GM18519 (cell line): ENCODE measurements at regions not wholly inside any gene's neighbourhood (a gene's known extent, or its start where the extent isn't known, plus 50 kb on each side); places are given as distances from the start of the nearest gene placed in this dataset.

ENCODE experiments used
- ATAC-seq: cut with Tn5 transposase; IDR thresholded peaks from one replicate; pipeline ENCODE4 v1.9.1; 2021; ENCODE audit warnings: mild to moderate bottlenecking, moderate library complexity; ENCODE audit not compliant: unreplicated experiment, low FRiP score

GRCh38 chr17:77723909-77724875, 234.3 kb upstream of the TNRC6C start:
- no peak for ATAC-seq

- no peak for ATAC-seq
Measured at GRCh38 chr17:77724876-77725615, 233.5 kb upstream of the TNRC6C start.

DNA sequence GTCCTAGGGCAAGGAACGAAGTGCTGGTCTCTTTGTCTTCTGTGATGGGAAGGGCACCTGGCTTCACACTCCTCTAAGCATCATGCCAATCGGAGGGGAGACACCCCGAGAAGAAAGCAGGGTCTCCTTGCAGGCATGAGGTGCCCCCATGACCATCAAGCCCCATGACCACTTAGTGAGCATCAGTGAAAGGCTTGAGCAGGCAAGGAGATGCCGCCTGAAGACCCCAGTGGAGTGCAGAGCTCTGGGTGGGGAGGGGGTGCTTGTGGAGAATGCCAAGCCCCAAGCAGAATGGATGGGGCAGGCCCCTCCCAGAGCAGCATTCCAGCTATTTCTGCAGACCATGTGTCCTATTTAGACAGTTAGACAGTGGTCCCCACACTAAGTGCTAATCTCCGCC, 232.7 kb upstream of the TNRC6C start:
- ATAC-seq: no peak

GRCh38 chr17:77726549-77727006, 231.9 kb upstream of the TNRC6C start:
- ATAC-seq: no peak

DNA sequence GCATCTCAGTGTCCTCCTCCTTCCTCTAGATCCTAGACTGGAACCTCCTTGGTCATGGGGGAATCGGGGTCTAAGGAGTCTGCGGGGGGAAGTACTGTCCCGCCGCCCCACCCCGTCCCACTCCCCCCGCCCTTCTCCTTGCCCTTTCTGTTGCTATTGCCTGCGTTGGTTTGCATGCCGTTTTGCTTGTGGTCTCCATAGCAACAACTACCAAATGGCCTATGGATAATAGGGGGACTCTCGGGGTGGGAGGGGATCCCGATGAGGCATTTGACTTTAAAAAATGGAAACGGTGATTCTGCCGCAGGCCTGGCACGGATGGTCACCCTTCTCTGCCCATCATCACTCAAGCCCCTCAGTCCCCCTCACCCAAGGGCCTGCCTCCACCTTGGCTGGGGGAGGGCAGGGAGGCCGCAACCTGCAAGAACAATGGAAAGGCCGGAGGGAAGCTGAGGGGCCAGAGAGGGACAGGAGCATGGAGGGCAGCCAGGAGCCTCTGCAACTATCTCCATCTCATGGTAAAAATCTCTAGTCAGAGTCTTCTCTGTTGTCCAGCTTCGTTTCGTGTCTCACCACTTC, 231.4 kb upstream of the TNRC6C start:
- no peak for ATAC-seq

- ATAC-seq: no peak
Measured at GRCh38 chr17:77728474-77728795, 230.1 kb upstream of the TNRC6C start.

DNA sequence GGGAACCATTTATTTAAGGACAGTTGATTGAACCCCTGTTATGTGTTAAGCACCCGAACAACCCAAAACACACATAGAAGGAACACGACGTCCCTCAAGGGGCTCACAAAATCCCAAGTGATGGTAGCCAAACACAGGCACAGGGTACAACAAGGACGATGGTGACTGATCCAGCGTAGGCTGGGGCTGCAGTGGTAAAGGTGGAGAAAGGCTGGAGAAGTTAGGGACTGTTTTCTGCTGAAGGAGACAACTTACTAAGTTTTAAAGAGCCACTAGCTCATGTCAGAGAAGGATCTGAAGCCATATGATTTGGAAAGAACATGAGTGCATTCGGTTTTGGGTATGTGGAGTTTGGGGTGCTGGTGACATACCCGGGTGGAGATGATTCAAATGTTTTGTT, 229.6 kb upstream of the TNRC6C start:
- no peak for ATAC-seq

DNA sequence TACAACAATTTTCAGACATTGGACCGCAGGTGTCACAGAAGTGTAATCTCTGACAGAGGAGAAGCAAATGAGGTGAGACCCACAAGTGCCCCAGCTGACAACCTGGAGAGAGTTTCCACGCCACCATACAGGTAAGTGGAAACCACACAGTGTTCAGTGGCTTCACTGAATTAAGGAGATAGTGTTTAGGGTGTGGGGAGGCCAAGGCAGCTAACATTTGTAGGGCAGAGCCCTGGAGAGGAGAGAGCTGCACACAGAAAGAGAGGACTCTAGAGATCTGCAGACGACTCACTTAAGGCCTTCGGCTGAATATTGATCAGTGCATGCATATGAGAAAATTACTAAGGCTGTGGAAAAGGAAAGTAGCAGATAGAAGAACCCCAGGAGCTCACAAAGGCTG, 228.9 kb upstream of the TNRC6C start:
- ATAC-seq: no peak

DNA sequence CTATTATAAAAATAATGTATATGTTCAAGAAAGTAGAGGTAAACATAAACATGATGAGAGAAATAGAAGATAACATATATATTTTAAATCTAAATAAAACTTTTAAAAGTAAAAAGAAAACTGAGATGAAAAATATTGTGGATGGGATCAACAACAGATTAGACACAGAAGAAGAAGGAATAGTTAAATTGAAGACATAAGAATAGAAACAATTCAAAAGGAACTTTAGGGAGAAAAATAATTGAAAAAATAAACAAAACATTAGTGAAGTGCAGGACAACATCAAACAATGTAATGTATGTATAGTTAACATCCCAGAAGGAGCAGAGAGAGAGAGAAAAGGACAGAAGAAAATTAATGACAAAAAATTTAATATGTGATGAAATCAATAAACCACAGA, 228.1 kb upstream of the TNRC6C start:
- ATAC-seq: no peak

GRCh38 chr17:77733576-77734296, 224.8 kb upstream of the TNRC6C start:
- ATAC-seq: no peak

DNA sequence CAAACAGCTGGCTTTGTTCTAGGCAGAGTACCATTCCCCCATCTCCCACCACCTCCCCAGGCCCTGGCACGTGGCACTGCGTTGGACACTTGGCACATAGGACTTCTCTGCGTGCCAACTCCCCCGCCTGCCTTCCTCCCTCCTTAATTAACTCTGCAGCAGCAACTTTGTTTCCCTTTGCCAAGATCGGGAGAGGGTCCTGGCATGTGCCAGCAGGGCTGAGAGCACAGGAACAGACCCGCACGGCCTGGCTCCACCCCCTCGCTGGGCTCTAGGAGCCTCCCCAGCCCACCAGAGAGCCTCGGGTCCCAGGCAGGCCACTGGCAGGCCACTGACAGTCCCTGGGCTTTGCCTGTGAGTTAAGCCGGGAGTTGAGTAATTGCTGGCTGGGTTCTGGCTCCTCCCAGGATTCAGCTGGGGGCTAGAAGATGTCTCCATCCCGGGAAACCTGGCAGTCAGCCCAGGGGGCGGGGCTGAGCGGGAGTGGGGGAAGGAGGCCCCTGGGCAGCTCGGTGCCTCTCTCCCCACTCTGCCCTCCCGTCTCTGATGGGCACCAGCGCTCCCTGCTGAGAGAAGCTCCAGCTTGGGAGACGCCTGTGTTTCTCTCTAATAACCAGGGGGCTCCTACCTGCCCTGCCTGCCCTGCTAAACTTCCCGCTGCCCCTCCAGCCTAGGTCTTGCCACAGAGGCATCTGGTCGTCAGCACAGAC, 224.0 kb upstream of the TNRC6C start:
- no peak for ATAC-seq

GRCh38 chr17:77735081-77735565, 223.4 kb upstream of the TNRC6C start:
- ATAC-seq: no peak

GRCh38 chr17:77735566-77736198, 222.8 kb upstream of the TNRC6C start:
- no peak for ATAC-seq

DNA sequence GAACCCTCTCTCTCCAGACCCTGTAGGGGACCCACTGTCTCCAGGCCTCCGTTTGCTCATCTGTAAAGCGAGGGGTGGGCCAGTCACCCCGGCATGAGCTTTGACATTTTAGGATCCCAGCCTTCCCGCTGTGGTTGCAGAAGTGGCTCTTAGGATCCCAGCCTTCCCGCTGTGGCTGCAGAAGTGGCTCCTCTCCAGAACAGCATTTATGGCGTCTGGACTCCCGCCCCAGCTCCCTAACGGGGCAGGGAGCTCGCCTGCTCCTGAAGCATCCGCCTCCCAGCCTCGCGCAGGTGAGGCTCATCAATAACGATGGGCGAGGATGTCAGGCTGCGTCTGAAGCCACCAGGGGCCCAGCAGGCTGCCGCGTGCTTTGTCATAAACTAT, 222.3 kb upstream of the TNRC6C start:
- ATAC-seq: no peak

DNA sequence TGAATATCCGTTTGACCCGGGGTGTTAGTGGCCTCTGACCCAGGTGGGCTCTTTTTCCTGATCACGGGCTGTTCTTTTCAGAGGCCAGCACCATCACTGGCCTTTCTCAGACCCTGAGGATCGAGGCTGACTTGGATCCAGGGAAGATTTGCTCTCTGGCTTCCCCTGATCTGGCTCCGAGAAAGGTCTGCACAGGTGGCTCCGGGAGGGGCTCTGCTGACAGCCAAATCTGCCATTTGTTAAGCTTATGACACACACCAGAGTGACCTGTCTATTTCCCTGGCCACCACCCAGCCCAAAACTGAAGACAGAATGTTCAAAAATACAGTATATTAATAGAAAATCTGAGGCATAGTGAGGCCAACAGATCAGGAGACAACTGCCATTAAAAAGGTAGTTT, 221.8 kb upstream of the TNRC6C start:
- ATAC-seq: no peak

GRCh38 chr17:77737442-77738265, 220.8 kb upstream of the TNRC6C start:
- no peak for ATAC-seq

DNA sequence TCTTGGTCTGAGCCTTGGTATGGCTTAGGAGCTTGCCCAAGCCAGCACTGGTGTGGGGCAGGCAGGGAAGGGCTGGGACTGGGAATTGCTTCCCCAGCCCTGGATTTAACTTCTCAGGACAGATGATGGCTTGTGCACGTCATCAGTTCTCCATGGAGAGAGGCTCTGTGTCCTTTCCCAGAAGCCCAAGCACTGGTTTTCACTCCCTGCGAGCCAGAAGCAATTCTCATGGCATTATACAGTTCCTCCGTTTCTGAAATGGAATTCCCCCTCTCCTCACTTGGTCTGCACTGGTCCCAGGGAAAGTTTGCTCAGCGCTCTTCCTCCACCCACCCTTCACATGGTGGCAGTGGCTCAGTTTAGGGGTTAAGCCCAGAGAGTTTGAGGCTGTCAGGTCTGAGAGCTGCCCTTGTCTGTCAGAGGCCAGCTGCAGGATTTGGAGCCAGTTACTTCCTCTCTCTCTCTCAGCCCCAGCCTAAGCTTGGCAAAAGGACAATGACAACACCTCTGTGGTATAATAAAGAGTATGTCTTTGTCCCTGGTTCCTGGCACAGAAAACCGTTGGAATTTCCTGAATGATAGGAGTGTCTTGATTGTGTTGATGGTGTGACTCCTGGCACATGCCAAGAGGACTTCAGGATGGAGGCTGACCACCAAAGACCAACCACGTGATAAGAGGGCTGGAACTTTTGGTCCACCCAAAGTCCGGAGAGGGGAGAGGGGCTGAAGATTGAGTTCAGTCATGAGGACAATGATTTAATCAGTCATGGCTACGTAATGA, 219.6 kb upstream of the TNRC6C start:
- ATAC-seq: no peak

DNA sequence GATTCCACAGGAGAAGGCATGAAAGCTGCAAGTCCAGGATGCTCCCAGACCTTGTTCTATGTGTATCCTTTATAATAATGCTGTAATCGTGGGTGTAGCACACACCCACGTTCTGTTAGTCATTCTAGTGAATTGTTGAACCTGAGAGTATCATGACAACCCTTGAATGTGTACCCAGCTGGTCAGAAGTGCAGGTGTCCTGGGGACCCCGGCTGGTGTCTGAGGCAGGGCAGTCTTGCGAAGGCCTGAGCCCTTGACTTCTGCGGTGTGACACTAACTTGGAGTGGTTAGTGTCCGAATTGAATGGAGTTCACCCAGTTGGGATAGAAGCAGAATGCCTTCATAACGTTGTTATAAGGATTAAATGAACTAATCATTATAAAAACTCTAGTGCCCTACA, 218.0 kb upstream of the TNRC6C start:
- ATAC-seq: no peak
